GM21381 (cell line): ENCODE measurements at regions not wholly inside any gene's neighbourhood (a gene's known extent, or its start where the extent isn't known, plus 50 kb on each side); places are given as distances from the start of the nearest gene placed in this dataset.
"Not testable (repeated sequence)": the region's sequence is repeated elsewhere in the genome, so short reads cannot be mapped to it uniquely, and the experiment has no call there.

Experiments used
- ATAC-seq: cut with Tn5 transposase; IDR thresholded peaks from one replicate; pipeline ENCODE4 v1.9.1; 2021; ENCODE audit warnings: mild to moderate bottlenecking, moderate library complexity; ENCODE audit not compliant: unreplicated experiment

DNA sequence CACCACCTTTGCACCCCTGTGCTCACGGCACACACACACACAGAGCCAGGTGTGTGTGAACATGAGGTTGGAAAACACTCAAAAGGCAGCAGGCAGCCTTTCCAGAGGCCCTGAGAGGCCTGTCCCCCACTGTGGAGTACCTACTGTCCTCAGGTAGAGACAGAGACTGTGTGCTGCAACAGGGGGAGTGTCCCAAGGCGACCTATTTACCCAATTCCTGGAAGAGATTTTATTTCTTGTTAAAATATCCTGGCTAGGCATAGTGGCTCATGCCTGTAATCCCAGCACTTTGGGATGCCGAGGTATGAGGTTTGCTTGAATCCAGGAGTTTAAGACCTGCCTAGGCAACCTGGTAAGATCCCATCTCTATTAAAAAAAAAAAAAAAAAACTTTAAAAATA, 108.5 kb downstream of the COPRS start:
- ATAC-seq, result no peak

GRCh38 chr17:31748881-31749280, 110.2 kb downstream of the COPRS start:
- no peak for ATAC-seq

DNA sequence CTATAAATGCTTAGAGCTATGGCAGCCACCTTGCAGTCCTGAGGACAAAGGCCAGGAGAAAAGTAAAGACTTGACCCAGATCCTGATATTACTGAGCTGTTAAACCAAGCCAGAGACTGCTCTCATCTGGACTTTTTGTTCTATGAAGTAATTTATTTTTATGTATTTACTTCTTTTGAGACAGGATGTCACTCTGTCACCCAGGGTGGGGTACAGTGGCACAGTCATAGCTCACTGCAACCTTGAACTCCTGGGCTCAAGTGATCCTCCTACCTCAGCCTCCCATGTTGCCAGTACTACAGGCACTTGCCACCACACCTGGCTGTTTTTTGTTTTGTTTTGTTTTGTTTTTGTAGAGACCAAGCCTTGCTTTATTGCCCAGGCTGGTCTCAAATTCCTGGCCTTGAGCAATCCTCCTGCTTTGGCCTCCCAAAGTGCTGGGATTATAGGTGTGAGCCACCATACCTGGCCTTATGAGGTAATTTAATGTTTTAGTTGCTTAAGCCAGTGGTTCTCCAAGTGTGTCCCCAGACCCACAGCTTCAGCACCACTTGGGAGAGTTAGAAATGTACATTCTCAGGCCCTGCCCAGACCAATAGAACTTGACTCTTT, 112.1 kb downstream of the COPRS start:
- no peak for ATAC-seq

DNA sequence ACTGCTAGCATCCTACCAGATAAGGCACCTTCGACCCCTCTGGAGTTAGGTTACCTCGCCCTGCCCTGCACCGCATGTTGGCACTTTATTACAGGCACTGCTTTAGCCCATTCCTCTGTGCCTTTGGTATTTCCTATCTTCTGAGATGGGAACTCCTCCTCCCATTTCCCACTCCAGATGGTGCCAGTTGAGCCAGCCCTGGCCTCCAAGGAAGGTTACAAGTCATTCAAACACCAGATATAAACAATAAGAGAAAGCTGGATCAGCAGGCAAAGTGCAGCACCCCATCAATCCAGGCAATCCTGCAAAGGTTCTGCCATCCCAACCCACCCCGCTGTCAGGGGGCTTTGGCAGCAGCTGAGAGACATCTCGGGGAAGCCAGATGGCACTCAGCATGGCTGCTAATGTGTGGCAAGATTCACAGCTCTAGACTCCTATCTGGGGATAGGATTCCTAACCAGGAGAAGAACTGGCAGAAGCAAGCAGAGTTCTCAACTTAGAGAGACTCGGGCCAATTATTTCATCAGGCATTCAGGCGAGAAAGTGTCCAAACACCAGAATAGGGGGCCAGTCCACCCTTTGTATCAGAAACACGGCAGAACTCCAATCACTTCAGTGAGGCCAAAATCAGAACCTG, 113.0 kb downstream of the COPRS start:
- ATAC-seq, result no peak

- ATAC-seq, result no peak
These were observed 114.5 kb downstream of the COPRS start for GRCh38 chr17:31744511-31744951.

DNA sequence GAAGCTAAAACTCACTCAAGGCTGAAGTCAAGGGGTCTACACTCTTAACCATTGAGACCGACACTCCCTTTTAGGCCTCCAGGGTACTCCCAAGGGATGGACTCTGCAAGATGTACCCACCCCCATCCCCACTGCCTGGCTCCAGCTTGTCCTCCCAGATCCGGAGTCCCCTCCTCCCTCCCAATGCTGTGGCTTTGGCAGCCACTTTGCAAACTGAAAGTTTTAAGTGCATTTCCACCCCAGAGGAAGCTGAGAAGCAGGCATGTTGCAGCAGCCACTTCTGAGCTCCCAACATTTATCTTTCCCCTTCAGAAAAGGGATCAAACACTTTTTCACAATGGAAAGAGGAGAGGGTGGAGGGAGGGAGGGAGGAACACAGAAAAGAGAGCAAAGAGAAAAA, 115.2 kb downstream of the COPRS start:
- no peak for ATAC-seq

- no peak for ATAC-seq
These were observed 117.7 kb downstream of the COPRS start for GRCh38 chr17:31741371-31741770.

- ATAC-seq, result no peak
These were observed 118.4 kb downstream of the COPRS start for GRCh38 chr17:31740611-31741082.

GRCh38 chr17:31738996-31739699, 119.9 kb downstream of the COPRS start:
- ATAC-seq, result no peak

- ATAC-seq, result no peak
These were observed 120.6 kb downstream of the COPRS start for GRCh38 chr17:31738488-31738887.

DNA sequence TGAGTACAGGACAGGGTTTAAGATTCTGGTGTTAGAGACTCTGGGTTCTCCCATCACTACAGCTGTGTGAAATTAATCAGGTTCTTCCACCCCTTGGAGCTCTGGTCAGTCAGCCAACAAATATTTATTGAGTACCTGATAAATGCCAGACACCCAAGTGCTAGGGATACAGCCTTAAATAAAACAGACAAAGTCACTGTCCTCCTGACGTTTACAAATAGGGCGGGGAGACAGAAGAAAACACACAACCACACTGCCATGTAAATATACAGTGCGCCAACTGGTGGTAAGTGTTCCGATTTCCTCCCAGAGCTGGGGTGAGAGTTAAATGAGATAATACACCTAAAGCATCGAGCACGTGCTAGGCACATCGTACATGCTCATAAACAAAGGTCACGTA, 121.0 kb downstream of the COPRS start:
- no peak for ATAC-seq

DNA sequence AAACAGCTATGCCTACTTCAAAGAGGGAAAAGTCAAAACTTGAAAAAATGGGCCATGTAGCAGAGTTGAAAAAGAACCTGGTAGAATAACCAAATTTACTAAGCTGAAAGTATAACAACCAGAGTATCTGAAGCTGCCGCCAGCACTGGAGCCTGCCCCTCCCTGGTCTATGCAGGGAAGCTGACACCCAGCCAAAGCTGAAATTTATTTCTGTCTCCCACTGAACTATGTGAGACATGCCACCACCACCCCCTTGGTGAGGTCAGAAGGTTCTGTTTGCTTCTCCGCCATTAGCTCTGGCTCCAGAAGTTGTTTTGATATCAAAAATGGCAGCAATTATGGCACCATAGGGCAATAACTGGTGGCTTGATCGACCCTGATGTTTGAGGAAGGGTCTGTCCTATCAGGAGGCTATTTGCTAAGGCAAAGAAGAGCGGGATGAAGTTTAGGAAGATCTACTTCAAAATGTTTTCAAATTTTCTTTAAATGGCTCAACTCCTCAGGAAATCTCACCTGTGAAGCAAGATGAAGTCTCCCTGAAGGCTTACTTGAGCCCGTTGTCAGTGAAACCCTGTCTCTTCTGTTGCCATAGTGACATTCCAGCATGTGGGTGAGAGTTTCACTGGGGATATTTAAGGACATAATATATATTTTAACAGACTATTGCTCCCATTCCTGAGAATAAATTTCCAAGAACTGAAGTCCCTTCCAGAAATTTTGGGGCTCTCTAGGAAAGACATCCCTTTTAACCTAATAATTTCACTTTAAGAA, 122.0 kb downstream of the COPRS start:
- no peak for ATAC-seq

DNA sequence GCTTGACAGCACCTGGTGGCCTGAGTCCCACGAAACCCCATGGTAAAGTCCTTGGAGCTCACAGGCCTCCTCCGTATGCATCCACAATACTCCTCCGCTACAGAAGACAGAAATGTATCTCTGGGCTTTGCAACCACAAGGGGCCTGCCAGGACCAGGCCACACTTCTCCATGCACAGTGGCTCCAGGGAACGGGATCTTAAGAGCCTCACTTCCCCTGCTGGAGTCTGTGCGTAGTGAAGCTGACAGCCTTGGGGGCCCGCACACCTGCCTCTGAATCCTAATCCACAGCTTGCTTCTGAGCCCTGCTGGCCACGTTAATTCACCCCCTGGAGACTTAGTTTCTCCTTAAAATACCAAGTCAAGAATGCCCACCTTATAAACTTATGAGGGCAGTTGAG, 125.7 kb downstream of the COPRS start:
- ATAC-seq, result no peak

GRCh38 chr17:31731585-31732154, 127.4 kb downstream of the COPRS start:
- not testable (repeated sequence) for ATAC-seq

- ATAC-seq, result no peak
These were observed 127.9 kb downstream of the COPRS start for GRCh38 chr17:31731118-31731517.

DNA sequence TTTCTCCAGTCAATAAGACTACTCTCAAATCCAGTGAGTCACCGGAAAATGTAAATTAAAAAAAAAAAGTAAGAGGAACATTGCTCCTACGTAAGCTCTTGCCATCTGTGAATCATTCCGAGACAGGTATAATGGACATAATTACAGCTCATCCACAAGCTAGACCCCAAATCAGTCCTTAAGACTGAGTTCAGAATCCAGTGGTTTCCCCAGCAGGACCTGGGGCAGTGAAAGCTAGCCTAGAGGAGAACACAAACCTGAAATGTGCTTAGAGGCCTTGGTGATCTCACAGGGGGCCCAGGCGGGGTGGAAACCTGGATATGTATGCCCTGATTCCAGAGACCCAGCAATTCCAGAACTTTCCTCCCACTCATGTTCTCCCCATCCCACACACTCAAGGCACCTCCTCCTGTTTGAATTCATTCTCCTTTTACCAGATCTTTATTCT, 132.0 kb downstream of the COPRS start:
- ATAC-seq, result no peak

DNA sequence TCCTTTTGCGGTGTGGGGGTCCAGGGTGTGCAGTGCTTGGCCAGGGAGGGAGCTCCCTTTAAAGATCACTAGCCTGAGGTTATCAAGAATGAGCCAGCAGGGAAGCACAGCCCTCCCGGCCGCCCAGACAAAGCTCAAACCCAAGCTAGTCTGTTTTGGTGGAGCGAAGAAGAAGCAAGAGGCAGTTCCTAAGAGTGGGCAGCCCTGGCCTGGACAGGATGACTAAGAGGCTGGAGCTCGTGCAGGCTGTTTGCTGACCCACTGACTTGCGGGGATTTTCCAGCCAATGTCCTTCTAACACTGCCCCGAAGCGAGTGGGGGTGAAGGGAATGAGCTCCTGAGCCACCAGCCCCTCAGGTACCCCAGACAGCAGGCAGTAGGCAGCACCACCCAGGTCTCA, 134.4 kb downstream of the COPRS start:
- no peak for ATAC-seq

DNA sequence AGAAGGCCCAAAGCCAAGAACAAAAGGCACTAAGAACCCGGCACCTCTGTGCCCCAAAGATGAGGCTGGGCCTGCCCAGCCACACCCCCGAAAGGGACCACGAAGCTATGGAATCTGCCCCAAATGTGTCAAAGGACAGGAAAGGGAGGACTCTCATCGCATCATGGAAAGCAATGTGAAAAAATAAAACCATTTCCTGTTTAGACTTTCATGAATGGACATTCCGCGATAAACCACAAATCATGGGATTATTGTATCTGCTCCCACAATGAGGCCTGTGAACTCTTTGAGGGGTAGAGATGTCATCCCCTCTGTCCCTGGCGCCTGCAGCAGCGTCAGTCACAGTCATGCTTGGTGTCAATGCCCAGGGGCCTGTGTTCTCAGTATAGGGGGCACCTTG, 135.0 kb downstream of the COPRS start:
- ATAC-seq, result no peak

- no peak for ATAC-seq
These were observed 136.6 kb downstream of the COPRS start for GRCh38 chr17:31722251-31723056.
